GM12891 (cell line): ENCODE measurements at regions not wholly inside any gene's neighbourhood (a gene's known extent, or its start where the extent isn't known, plus 50 kb on each side); places are given as distances from the start of the nearest gene placed in this dataset.

Source experiments
- PAX5 ChIP-seq: IDR thresholded peaks from 2 replicates; pipeline ENCODE4 v1.6.1; 2011; ENCODE audit warnings: low read length, moderate library complexity, mild to moderate bottlenecking; ENCODE audit not compliant: insufficient read depth, severe bottlenecking
- POLR2A ChIP-seq: IDR thresholded peaks from 2 replicates; pipeline ENCODE4 v1.6.1; 2011; ENCODE audit warnings: low read depth, low read length, control low read depth
- POLR2AphosphoS5 ChIP-seq: IDR thresholded peaks from 2 replicates; pipeline ENCODE4 v1.6.1; 2011; ENCODE audit warnings: low read depth, low read length, control low read depth
- POU2F2 ChIP-seq: IDR thresholded peaks from 2 replicates; pipeline ENCODE4 v1.6.1; 2011; ENCODE audit warnings: low read depth, mild to moderate bottlenecking, control low read depth, low read length, moderate library complexity
- SPI1 ChIP-seq: IDR thresholded peaks from 2 replicates; pipeline ENCODE4 v1.6.1; 2011; ENCODE audit warnings: low read depth, low read length, control low read depth
- TAF1 ChIP-seq: IDR thresholded peaks from 2 replicates; pipeline ENCODE4 v1.6.1; 2011; ENCODE audit warnings: low read depth, low read length, control low read depth

- TF ChIP-seq POLR2A = no peak
- TF ChIP-seq TAF1 = no peak
- TF ChIP-seq POLR2AphosphoS5 = no peak
- TF ChIP-seq SPI1 = no peak
- TF ChIP-seq PAX5 = no peak
- no peak for TF ChIP-seq POU2F2
These were observed 84.0 kb upstream of the ARAP3 start for GRCh38 chr5:141765896-141766551.
